ENCODE measurements at regions not wholly inside any gene's neighbourhood (a gene's known extent, or its start where the extent isn't known, plus 50 kb on each side); places are given as distances from the start of the nearest gene placed in this dataset.

DNA sequence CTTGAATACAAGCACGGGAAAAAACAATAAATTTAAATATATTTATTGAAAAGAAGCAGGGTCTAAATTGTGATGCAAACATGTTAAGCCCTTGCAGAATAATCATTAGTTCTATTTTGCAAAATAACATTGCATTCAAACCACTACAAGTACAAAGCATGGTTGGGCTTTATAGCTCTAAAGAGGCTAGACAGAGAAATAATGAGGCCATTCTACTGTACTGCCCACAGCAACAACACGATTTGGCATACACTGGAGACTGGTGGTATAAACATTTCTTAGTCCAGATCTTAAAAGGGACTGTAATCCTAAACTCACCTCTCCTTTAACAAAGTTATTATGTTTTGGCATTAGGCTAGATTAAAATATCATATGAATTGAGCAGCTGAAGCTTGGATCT, 204.3 kb upstream of the LRIG1 start:
- TF ChIP-seq CTCF (IDR thresholded peaks at IDR 0.05 in 8 of 11, conservative IDR thresholded peaks at IDR 0.05 in 3 of 11) (no peak), POLR2A (IDR thresholded peaks at IDR 0.05) (no peak)

Measured in spleen (tissue), 7 donors.